H9 (cell line): ENCODE measurements at regions not wholly inside any gene's neighbourhood (a gene's known extent, or its start where the extent isn't known, plus 50 kb on each side); places are given as distances from the start of the nearest gene placed in this dataset.

Source experiments
- DNase-seq: peaks from one replicate; pipeline ENCODE4 v3.0.0-alpha.2; 2017
- H2AFZ ChIP-seq: one replicate; pipeline ENCODE4 v1.6.1; 2013; ENCODE audit warnings: mild to moderate bottlenecking, low read length, control low read depth, moderate library complexity
- H2AK5ac ChIP-seq: 2 replicates; pipeline ENCODE4 v1.6.1; 2013; ENCODE audit warnings: low read length, control low read depth, mixed read lengths; ENCODE audit not compliant: insufficient read length
- H2BK120ac ChIP-seq: one replicate; pipeline ENCODE4 v1.6.1; 2013; ENCODE audit warnings: low read depth, mild to moderate bottlenecking, low read length, control low read depth, inconsistent platforms; ENCODE audit not compliant: poor library complexity, severe bottlenecking
- H2BK12ac ChIP-seq: 2 replicates; pipeline ENCODE4 v1.6.1; 2013; ENCODE audit warnings: low read length, control low read depth, mixed read lengths, low read depth; ENCODE audit not compliant: insufficient read length
- H2BK15ac ChIP-seq: 2 replicates; pipeline ENCODE4 v1.6.1; 2013; ENCODE audit warnings: low read depth, low read length, control low read depth
- H2BK20ac ChIP-seq: one replicate; pipeline ENCODE4 v1.6.1; 2013; ENCODE audit warnings: low read depth, mild to moderate bottlenecking, low read length, control low read depth, inconsistent platforms; ENCODE audit not compliant: poor library complexity, severe bottlenecking
- H2BK5ac ChIP-seq: 2 replicates; pipeline ENCODE4 v1.6.1; 2013; ENCODE audit warnings: low read length, control low read depth, mixed read lengths; ENCODE audit not compliant: insufficient read length
- H3K14ac ChIP-seq: 2 replicates; pipeline ENCODE4 v1.6.1; 2013; ENCODE audit warnings: low read length, control low read depth; ENCODE audit not compliant: insufficient read depth
- H3K18ac ChIP-seq: 2 replicates; pipeline ENCODE4 v1.6.1; 2013; ENCODE audit warnings: low read depth, mild to moderate bottlenecking, mixed read lengths, low read length, control low read depth; ENCODE audit not compliant: insufficient read length
- H3K23ac ChIP-seq: 2 replicates; pipeline ENCODE4 v1.6.1; 2013; ENCODE audit warnings: low read length, control low read depth, mixed read lengths, low read depth; ENCODE audit not compliant: insufficient read length
- H3K23me2 ChIP-seq: 2 replicates; pipeline ENCODE4 v1.6.1; 2013; ENCODE audit warnings: low read depth, mild to moderate bottlenecking, mixed read lengths, low read length, control low read depth; ENCODE audit not compliant: insufficient read length, poor library complexity, severe bottlenecking
- H3K27ac ChIP-seq: 2 replicates; pipeline ENCODE4 v1.5.1; 2013; ENCODE audit warnings: low read length, control low read depth, mixed read lengths, low read depth; ENCODE audit not compliant: insufficient read length
- H3K27me3 ChIP-seq: 2 replicates; pipeline ENCODE4 v1.6.1; 2013; ENCODE audit warnings: low read length, control low read depth, inconsistent platforms; ENCODE audit not compliant: insufficient read depth
- H3K4ac ChIP-seq: 2 replicates; pipeline ENCODE4 v1.6.1; 2013; ENCODE audit warnings: low read depth, mild to moderate bottlenecking, control low read depth, inconsistent platforms, low read length, moderate library complexity
- H3K4me1 ChIP-seq: 2 replicates; pipeline ENCODE4 v1.6.1; 2013; ENCODE audit warnings: low read length, control low read depth, inconsistent platforms; ENCODE audit not compliant: insufficient read depth
- H3K4me2 ChIP-seq: 2 replicates; pipeline ENCODE4 v1.6.1; 2013; ENCODE audit warnings: low read length, control low read depth, mixed read lengths; ENCODE audit not compliant: insufficient read length, insufficient read depth
- H3K56ac ChIP-seq: 2 replicates; pipeline ENCODE4 v1.6.1; 2013; ENCODE audit warnings: low read depth, mild to moderate bottlenecking, mixed read lengths, low read length, control low read depth; ENCODE audit not compliant: insufficient read length
- H3K79me1 ChIP-seq: 2 replicates; pipeline ENCODE4 v1.6.1; 2013; ENCODE audit warnings: low read depth, mild to moderate bottlenecking, moderate library complexity, low read length, control low read depth, inconsistent platforms; ENCODE audit not compliant: insufficient read depth, poor library complexity, severe bottlenecking
- H3K79me2 ChIP-seq: 2 replicates; pipeline ENCODE4 v1.6.1; 2013; ENCODE audit warnings: low read length, control low read depth, inconsistent platforms; ENCODE audit not compliant: insufficient read depth
- H3K9ac ChIP-seq: 2 replicates; pipeline ENCODE4 v1.6.1; 2013; ENCODE audit warnings: low read length, control low read depth, mixed read lengths; ENCODE audit not compliant: insufficient read length; ENCODE audit errors: extremely low read depth
- H3K9me3 ChIP-seq: one replicate; pipeline ENCODE4 v1.6.1; 2013; ENCODE audit warnings: low read depth, low read length, inconsistent platforms; ENCODE audit not compliant: control insufficient read depth
- H3T11ph ChIP-seq: one replicate; pipeline ENCODE4 v1.6.1; 2013; ENCODE audit warnings: mild to moderate bottlenecking, low read length, control low read depth, inconsistent platforms
- H4K20me1 ChIP-seq: one replicate; pipeline ENCODE4 v1.6.1; 2013; ENCODE audit not compliant: control insufficient read depth, insufficient read length, insufficient read depth
- H4K5ac ChIP-seq: 2 replicates; pipeline ENCODE4 v1.6.1; 2013; ENCODE audit warnings: low read depth, mild to moderate bottlenecking, mixed read lengths, low read length, control low read depth; ENCODE audit not compliant: insufficient read length
- H4K8ac ChIP-seq: replicated peaks from 2 replicates; pipeline ENCODE4 v1.6.1; 2013; ENCODE audit warnings: low read length, control low read depth, mixed read lengths, low read depth; ENCODE audit not compliant: insufficient read length
- H4K91ac ChIP-seq: 2 replicates; pipeline ENCODE4 v1.6.1; 2013; ENCODE audit warnings: low read depth, mild to moderate bottlenecking, moderate library complexity, mixed read lengths, low read length, control low read depth; ENCODE audit not compliant: insufficient read length
- H3K27ac Mint-ChIP-seq, 3 experiments: 2 replicates in 2 of 3; 3 replicates in 1 of 3; pipeline ENCODE4 v1.8.0; 2020 to 2021; ENCODE audit warnings: mixed read lengths in 3 of 3, mild to moderate bottlenecking in 1 of 3, moderate library complexity in 1 of 3
- H3K27me3 Mint-ChIP-seq: 2 replicates; pipeline ENCODE4 v1.8.0; 2021; ENCODE audit warnings: low read depth, mild to moderate bottlenecking, moderate library complexity, mixed read lengths
- H3K36me3 Mint-ChIP-seq, 3 experiments: 2 replicates in 2 of 3; 3 replicates in 1 of 3; pipeline ENCODE4 v1.8.0; 2020 to 2021; ENCODE audit warnings: low read depth in 3 of 3, mixed read lengths in 3 of 3; ENCODE audit not compliant: insufficient read depth in 1 of 3
- H3K4me1 Mint-ChIP-seq, 2 experiments: 2 replicates each; pipeline ENCODE4 v1.8.0; 2020; ENCODE audit warnings: mixed read lengths in 2 of 2
- H3K4me3 Mint-ChIP-seq, 2 experiments: 2 replicates in 1 of 2; 3 replicates in 1 of 2; pipeline ENCODE4 v1.8.0; 2020 to 2021; ENCODE audit warnings: mild to moderate bottlenecking in 2 of 2, mixed read lengths in 2 of 2, moderate library complexity in 1 of 2
- H3K9me3 Mint-ChIP-seq, 2 experiments: 2 replicates in 1 of 2; 3 replicates in 1 of 2; pipeline ENCODE4 v1.8.0; 2020; ENCODE audit warnings: mild to moderate bottlenecking in 2 of 2, mixed read lengths in 2 of 2, moderate library complexity in 1 of 2
- CTCF ChIP-seq: fragments of 200-600 bp; sonication (generic); conservative IDR thresholded peaks from 3 replicates; pipeline ENCODE4 v1.8.0; 2021; ENCODE audit warnings: antibody characterized with exemption, mild to moderate bottlenecking
- WGBS: extraction: QIAGEN DNeasy Blood & Tissue Kit; methylation state at CpG from one replicate; pipeline ENCODE4 v1.1.7; 2013; ENCODE audit warnings: missing lambda C conversion rate, low lambda C conversion rate, mixed read lengths; ENCODE audit not compliant: insufficient read length; ENCODE audit errors: extremely low coverage; 5-methylcytosine and 5-hydroxymethylcytosine counted together

GRCh38 chr11:116434986-116435385 is 337.8 kb downstream of the BUD13 start:
- Histone ChIP-seq H2BK5ac (no peak overlapping the region), H3K14ac (no peak overlapping the region), H3K4ac (no peak overlapping the region), H3K79me1 (peaks cover 2% of the 10 kb centered on the region), H2BK120ac (no peak overlapping the region), H4K91ac (no peak overlapping the region), H2BK12ac (no peak overlapping the region), H3K4me2 (no peak overlapping the region), H3K23me2 (no peaks in the 10 kb centered on the region), H3K9me3 (no peaks in the 10 kb centered on the region), H3K79me2 (no peaks in the 10 kb centered on the region; the same call in 1 of the 2 replicates), H3K9ac (no peak overlapping the region), H2AK5ac (no peak overlapping the region), H3K23ac (no peak overlapping the region), H4K5ac (no peak overlapping the region), H4K20me1 (no peaks in the 10 kb centered on the region), H3K27ac (no peak overlapping the region), H3K18ac (no peak overlapping the region), H2BK15ac (no peak overlapping the region), H3T11ph (no peak overlapping the region), H3K4me1 (no peaks in the 10 kb centered on the region), H4K8ac (no peak overlapping the region), H3K27me3 (no peaks in the 10 kb centered on the region), H2AFZ (no peak overlapping the region), H3K56ac (no peak overlapping the region), H2BK20ac (no peak overlapping the region)
- Mint-ChIP-seq H3K27me3 (peaks cover 2% of the 10 kb centered on the region; the same call in 1 of the 2 replicates), H3K27ac (no peak overlapping the region), H3K4me1 (peaks cover 21 to 31% of the 10 kb centered on the region in 2 experiments), H3K36me3 (peaks cover 9 to 30% (median 20%) of the 10 kb centered on the region in 3 experiments), H3K9me3 (peaks cover 8 to 9% of the 10 kb centered on the region in 2 experiments; a peak in 4 of 5 replicates), H3K4me3 (no peak overlapping the region)
- no peak for TF ChIP-seq CTCF
- no peak for DNase-seq
- no CpG with 5 or more reads among the region's 2 CpGs for WGBS
